Daoy (cell line): ENCODE measurements at regions not wholly inside any gene's neighbourhood (a gene's known extent, or its start where the extent isn't known, plus 50 kb on each side); places are given as distances from the start of the nearest gene placed in this dataset.

ENCODE experiments used
- DNase-seq: peaks from one replicate; pipeline ENCODE4 v3.0.0-alpha.2; 2015; ENCODE audit warnings: low read depth

- DNase-seq = no peak
Observed at GRCh38 chr10:131795761-131796160, 105.0 kb upstream of the PPP2R2D start.

GRCh38 chr10:131797626-131798025 lies 103.2 kb upstream of the PPP2R2D start:
- DNase-seq = no peak

GRCh38 chr10:131799429-131799828 lies 101.4 kb upstream of the PPP2R2D start:
- no peak for DNase-seq

GRCh38 chr10:131802156-131802915 lies 98.5 kb upstream of the PPP2R2D start:
- no peak for DNase-seq

- no peak for DNase-seq
Observed at GRCh38 chr10:131802996-131803395, 97.8 kb upstream of the PPP2R2D start.

- no peak for DNase-seq
Observed at GRCh38 chr10:131803860-131804425, 96.9 kb upstream of the PPP2R2D start.

GRCh38 chr10:131804551-131805295 lies 96.1 kb upstream of the PPP2R2D start:
- no peak for DNase-seq

- DNase-seq = no peak
Observed at GRCh38 chr10:131805696-131806095, 95.1 kb upstream of the PPP2R2D start.

GRCh38 chr10:131806146-131806545 lies 94.7 kb upstream of the PPP2R2D start:
- DNase-seq = no peak

- DNase-seq = no peak
Observed at GRCh38 chr10:131806646-131807317, 94.0 kb upstream of the PPP2R2D start.

- no peak for DNase-seq
Observed at GRCh38 chr10:131808370-131808930, 92.4 kb upstream of the PPP2R2D start.

GRCh38 chr10:131810036-131810804 lies 90.6 kb upstream of the PPP2R2D start:
- DNase-seq = no peak

GRCh38 chr10:131810805-131811629 lies 89.8 kb upstream of the PPP2R2D start:
- no peak for DNase-seq

GRCh38 chr10:131811630-131812403 lies 89.0 kb upstream of the PPP2R2D start:
- DNase-seq = no peak

- no peak for DNase-seq
Observed at GRCh38 chr10:131812736-131813604, 87.8 kb upstream of the PPP2R2D start.

- DNase-seq = no peak
Observed at GRCh38 chr10:131814567-131815265, 86.1 kb upstream of the PPP2R2D start.

GRCh38 chr10:131815266-131816156 lies 85.3 kb upstream of the PPP2R2D start:
- DNase-seq = no peak
